Activated naive CD8-positive, alpha-beta T cell (primary cell): ENCODE measurements at regions not wholly inside any gene's neighbourhood (a gene's known extent, or its start where the extent isn't known, plus 50 kb on each side); places are given as distances from the start of the nearest gene placed in this dataset.

Source experiments
- H3K27ac Mint-ChIP-seq: one replicate; pipeline ENCODE4 v1.8.0; 2021; ENCODE audit warnings: mixed read lengths
- H3K27me3 Mint-ChIP-seq: one replicate; pipeline ENCODE4 v1.8.0; 2021; ENCODE audit warnings: mixed read lengths
- H3K36me3 Mint-ChIP-seq: one replicate; pipeline ENCODE4 v1.8.0; 2021; ENCODE audit warnings: mixed read lengths
- H3K4me1 Mint-ChIP-seq: one replicate; pipeline ENCODE4 v1.8.0; 2021; ENCODE audit warnings: low read depth, mixed read lengths
- H3K4me3 Mint-ChIP-seq: one replicate; pipeline ENCODE4 v1.8.0; 2021; ENCODE audit warnings: mild to moderate bottlenecking, mixed read lengths
- H3K9me3 Mint-ChIP-seq: one replicate; pipeline ENCODE4 v1.8.0; 2021; ENCODE audit warnings: low read depth, mixed read lengths

DNA sequence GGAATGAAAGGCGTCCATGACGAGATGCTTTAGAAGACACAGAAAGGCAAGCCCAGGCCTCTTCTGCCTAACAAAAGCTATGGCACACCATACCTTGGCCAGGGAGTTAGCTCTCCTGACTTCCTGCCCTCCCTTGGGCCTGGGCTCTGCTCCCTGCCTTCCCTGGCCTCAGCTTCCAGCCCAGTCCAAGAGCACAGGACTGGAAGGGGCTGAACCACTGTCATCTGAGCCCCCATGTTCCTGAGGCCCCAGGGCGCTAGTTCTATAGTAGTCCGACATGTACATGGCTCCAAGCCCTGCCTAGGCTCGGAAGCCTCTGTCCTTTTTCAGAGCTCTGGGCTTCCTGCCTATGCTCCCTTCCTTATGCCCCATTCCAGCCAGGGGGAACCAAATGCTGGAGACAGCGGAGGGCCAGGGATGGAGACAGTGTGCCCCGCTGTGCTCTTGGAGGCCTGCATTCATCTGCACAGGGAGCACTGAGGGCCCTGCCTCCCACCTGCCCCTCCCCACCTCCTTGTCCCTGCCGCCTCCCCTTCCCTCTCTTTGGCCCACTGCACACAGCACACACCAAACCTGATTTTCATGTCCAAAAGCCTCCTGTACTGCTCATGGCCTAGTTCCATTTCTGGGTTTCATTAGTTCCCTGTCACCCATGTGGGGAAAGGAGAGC lies 240.1 kb downstream of the RHOU start:
- Mint-ChIP-seq H3K27me3 (no peaks in the 10 kb centered on the region), H3K27ac (no peak overlapping the region), H3K4me3 (no peak overlapping the region), H3K4me1 (no peaks in the 10 kb centered on the region), H3K9me3 (no peaks in the 10 kb centered on the region), H3K36me3 (no peaks in the 10 kb centered on the region)

DNA sequence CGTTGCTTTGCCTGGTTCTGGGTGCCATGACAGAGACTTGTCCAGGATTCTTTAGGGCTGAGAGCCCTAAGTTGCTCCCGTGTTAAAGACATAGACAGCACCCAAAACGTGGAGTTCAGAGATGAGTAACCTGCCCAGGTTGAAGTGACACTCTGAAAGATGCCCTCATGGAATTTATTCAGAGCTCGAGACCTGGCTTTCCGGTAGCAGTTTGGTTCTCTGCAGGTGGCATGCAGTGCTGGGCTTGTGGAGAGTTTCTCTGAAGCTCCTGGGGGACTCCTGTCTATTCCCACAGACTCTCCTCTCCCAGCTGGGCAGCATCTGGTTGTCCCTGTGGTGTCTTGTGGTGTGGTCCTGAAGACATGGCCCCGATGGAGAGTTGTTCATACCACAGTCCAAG lies 241.0 kb downstream of the RHOU start:
- H3K27me3 Mint-ChIP-seq = no peaks in the 10 kb centered on the region
- no peak overlapping the region for H3K4me3 Mint-ChIP-seq
- H3K27ac Mint-ChIP-seq = no peak overlapping the region
- H3K9me3 Mint-ChIP-seq = no peaks in the 10 kb centered on the region
- no peaks in the 10 kb centered on the region for H3K4me1 Mint-ChIP-seq
- H3K36me3 Mint-ChIP-seq = no peaks in the 10 kb centered on the region

DNA sequence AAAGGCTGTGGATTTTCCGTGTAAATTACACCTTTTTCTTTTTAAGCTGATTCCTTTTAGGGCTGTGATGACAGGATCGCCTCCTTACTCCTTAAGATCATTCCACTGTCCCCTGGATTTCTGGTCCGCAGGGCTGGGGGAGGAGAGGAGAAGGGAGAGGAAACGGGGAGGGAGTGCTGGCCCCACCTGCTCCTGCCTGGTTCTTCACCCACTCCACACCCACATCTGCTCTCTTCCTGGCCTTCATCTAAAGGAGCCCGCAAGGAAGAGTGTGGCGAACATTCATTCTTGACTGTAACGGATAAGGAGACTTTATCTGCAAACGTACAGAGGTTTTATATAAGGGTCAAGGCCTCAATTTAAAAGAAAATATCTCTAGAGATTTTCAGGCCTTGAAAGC lies 242.0 kb downstream of the RHOU start:
- no peaks in the 10 kb centered on the region for H3K9me3 Mint-ChIP-seq
- no peak overlapping the region for H3K4me3 Mint-ChIP-seq
- H3K27ac Mint-ChIP-seq = no peak overlapping the region
- no peaks in the 10 kb centered on the region for H3K27me3 Mint-ChIP-seq
- H3K4me1 Mint-ChIP-seq = no peaks in the 10 kb centered on the region
- no peaks in the 10 kb centered on the region for H3K36me3 Mint-ChIP-seq

DNA sequence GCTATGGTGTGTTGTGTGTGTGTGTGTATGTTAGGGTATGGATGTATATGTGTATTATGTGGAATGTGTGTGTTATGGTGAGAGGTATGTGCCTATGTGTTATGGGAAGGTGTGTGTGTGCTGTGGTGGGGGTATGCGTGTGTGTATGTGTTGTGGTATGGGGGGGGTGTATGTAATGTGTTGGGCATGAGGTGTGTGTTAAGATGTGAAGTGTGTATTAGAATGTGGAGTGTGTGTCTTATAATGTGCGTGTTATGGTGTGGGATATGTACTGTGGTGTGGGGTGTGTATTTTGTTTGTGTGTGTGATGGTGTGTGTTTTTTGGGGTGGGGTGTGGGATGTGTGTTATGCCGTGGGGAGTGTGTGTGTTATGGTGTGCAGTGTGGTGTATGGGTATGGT lies 242.5 kb downstream of the RHOU start:
- no peak overlapping the region for H3K4me3 Mint-ChIP-seq
- no peaks in the 10 kb centered on the region for H3K9me3 Mint-ChIP-seq
- no peaks in the 10 kb centered on the region for H3K27me3 Mint-ChIP-seq
- no peak overlapping the region for H3K27ac Mint-ChIP-seq
- H3K4me1 Mint-ChIP-seq = no peaks in the 10 kb centered on the region
- no peaks in the 10 kb centered on the region for H3K36me3 Mint-ChIP-seq

DNA sequence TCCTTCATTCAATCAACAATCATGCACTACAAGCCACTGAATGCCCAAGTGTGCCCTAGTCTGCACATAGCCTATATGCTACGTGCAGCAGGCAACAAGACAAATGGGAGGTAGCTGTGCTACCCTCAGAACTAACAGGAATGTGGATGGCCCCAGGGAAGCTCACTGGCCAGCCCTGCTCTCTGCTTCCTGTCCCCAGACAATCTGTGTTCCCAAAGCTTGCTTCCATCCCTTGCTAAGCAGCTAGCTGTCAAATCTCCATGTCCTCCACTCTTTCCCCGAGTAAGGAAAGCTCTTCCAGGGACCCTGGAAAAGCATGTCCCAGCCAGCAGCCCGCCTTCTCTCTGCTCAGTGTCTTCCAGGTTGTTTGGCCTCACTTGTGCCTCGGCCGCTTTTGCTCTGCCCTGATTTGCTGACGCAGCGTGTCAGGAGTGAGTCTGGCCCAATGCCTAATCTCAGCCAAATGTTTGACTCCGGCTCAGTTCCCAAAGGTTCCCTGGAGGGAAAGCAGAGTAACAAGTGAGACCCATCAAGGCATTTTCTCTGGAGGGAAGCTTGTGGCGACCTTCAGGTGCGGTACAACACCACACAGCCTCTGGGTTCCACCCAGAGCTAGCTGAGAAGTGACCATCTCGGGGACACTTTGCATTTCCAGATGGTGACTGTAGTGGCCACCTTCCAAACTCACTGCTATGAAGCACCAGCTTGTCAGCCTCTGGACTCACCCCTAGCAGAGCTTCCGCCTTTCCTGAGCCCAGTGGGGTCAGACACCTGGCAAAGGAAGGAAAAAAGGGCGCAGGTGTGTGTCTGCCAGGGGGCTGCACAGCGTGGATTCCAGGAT lies 243.4 kb downstream of the RHOU start:
- Mint-ChIP-seq H3K4me3 (no peak overlapping the region), H3K27me3 (no peaks in the 10 kb centered on the region), H3K27ac (no peak overlapping the region), H3K36me3 (no peaks in the 10 kb centered on the region), H3K9me3 (no peaks in the 10 kb centered on the region), H3K4me1 (no peaks in the 10 kb centered on the region)

DNA sequence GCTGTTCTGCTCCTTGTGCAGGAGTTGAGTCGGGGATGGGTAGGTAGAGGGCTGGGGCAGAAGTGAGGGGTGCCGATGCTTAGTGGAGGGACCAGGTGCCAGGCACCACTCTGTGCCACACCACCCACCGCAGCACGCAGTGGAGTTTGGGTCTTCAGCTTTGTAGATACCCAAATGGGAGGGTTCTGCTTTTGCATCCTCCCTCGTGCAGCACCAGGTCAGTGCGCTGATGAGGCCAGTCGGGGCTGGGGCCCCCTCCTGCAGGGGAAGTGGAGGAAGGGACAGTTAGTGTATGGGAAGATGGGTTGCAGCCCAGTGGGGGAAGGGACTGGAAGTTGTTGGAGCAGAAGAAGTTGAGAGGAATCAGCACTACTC lies 244.0 kb downstream of the RHOU start:
- H3K27ac Mint-ChIP-seq = no peak overlapping the region
- no peaks in the 10 kb centered on the region for H3K36me3 Mint-ChIP-seq

DNA sequence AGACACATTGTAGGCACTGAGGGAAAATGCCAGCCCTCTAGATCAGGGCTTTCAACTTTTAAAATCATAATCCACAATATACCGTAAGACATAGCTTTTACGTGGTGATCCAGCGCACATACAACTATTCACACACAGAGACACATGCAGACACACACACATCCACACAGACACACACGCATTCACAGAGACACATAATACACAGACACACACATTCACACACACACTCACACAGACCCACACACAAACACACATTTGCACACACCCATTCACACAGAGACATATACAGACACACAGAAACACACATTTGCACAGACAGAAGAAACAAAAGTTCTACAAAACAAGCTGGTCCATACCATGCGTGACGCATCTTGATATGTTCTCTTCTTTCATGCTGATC lies 244.5 kb downstream of the RHOU start:
- H3K27me3 Mint-ChIP-seq = no peaks in the 10 kb centered on the region
- H3K4me1 Mint-ChIP-seq = no peaks in the 10 kb centered on the region
- no peaks in the 10 kb centered on the region for H3K9me3 Mint-ChIP-seq
- no peak overlapping the region for H3K27ac Mint-ChIP-seq
- H3K4me3 Mint-ChIP-seq = no peak overlapping the region
- no peaks in the 10 kb centered on the region for H3K36me3 Mint-ChIP-seq

More for the DNA sequence above, 244.0 kb downstream of the RHOU start:
- Mint-ChIP-seq H3K27me3 (no peaks in the 10 kb centered on the region), H3K4me3 (no peak overlapping the region), H3K4me1 (no peaks in the 10 kb centered on the region), H3K9me3 (no peaks in the 10 kb centered on the region)

DNA sequence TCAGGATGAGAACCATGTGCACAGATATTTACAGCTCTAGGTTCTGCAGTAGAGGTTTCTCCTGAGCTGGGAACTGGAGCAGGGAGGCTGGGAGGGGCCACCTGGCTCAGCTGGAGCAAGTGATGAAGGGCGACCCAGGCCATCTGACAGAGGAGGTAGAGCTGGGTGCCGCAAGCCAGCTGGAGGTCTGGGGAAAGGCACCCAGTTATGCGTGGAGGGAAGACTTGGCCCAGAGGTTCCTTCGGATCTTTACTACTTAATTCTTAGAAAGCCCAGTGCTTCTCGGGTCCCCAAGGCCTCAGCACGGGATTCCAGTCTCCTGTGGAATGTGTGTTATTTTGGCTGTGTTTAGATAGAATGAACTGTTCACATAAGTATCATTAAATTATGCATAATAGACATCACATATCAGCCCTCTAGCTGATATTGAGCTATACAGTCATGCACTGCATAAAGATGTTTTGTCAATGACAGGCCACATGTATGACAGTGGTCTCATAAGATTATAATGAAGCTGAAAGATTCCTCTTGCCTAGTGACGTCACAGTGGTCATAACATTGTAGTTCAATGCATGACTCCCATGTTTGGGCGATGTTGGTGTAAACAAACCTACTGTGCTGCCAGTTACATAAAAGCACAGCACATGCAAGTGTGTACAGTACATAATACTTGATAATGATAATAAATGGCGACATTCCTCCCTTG lies 245.1 kb downstream of the RHOU start:
- no peak overlapping the region for H3K4me3 Mint-ChIP-seq
- no peaks in the 10 kb centered on the region for H3K27me3 Mint-ChIP-seq
- no peaks in the 10 kb centered on the region for H3K9me3 Mint-ChIP-seq
- H3K4me1 Mint-ChIP-seq = no peaks in the 10 kb centered on the region
- no peaks in the 10 kb centered on the region for H3K36me3 Mint-ChIP-seq
- H3K27ac Mint-ChIP-seq = no peak overlapping the region

DNA sequence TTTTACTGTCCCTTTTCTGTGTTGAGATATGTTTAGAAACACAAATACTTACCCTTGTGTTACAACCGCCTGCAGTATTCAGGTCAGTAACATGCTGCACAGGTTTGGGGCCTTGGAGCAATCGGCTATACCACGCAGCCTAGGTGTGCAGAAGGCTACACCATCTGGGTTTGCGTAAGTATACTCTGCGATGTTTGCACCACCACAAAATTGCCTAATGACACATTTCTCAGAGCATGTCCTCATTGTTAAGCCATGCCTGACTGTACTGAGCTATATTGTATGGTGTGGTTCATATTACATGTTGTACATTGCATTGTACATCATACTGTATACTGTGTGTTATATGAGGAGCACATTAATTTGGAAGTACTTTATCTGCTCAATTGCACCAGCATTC lies 247.4 kb downstream of the RHOU start:
- Mint-ChIP-seq H3K4me3 (no peak overlapping the region), H3K27ac (no peak overlapping the region), H3K36me3 (no peaks in the 10 kb centered on the region), H3K9me3 (no peaks in the 10 kb centered on the region), H3K27me3 (no peaks in the 10 kb centered on the region), H3K4me1 (no peaks in the 10 kb centered on the region)

DNA sequence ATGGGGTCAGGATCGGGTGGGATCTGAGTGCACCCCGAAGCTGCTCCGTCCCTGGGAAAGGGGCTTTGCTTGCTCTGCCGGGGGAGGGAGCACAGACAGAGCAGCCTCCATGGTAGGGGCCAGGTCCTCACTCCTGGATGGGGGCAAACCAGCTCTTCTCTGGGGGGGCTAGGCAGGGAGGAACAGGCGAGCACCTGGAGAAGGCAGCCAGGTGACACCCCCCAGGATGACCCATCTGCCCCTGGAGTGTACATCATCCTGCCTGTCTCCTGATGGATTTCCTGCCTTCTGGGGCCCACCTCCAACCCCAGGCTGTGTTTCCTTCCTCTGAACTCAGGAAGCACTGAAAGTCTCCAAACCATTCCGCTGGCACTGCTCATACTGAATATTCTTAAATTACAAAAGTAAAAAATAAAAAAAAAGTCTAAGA lies 248.0 kb downstream of the RHOU start:
- H3K9me3 Mint-ChIP-seq = no peaks in the 10 kb centered on the region
- H3K27ac Mint-ChIP-seq = no peak overlapping the region

DNA sequence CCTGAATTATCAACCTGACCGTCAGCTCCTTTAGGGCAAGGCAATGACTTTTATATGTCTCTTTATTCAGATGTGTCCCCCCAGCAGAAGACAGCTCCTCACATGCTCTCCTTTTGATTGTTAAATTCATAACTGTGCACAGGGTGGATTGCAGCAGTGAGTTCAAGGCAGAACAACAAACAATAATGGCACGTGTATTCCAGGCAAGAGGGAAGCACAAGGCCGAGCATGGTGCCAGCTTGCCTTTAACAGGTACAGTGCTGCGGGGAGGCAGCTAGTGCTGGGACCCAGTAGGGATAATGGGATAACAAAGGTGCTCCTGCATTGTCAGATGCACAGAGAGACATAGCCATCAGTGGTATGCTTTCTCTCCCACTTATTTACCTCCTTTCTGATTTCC lies 248.4 kb downstream of the RHOU start:
- H3K27ac Mint-ChIP-seq = no peak overlapping the region
- H3K36me3 Mint-ChIP-seq = no peaks in the 10 kb centered on the region
- H3K4me3 Mint-ChIP-seq = no peak overlapping the region
- H3K4me1 Mint-ChIP-seq = no peaks in the 10 kb centered on the region
- H3K27me3 Mint-ChIP-seq = no peaks in the 10 kb centered on the region
- H3K9me3 Mint-ChIP-seq = no peaks in the 10 kb centered on the region

More for the DNA sequence above, 248.0 kb downstream of the RHOU start:
- Mint-ChIP-seq H3K36me3 (no peaks in the 10 kb centered on the region), H3K4me1 (no peaks in the 10 kb centered on the region), H3K27me3 (no peaks in the 10 kb centered on the region), H3K4me3 (no peak overlapping the region)

DNA sequence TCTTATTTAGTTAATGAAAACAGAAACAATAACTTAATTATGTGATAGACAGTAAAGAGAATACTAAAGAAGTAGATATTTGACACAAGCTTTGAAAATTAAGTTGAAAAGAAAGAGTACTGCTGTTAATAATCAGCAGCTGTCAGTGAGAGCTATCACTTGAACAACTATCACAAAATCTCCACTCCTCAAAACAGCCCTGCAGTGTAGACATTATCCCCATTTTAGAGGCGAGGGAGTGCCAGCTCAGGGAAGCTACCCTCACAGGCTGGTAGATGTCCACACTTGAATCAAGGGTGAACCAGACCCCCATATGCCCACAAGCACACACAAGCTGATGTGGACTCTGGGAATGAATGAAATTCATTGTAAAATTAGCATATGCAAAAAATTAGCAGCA lies 248.8 kb downstream of the RHOU start:
- Mint-ChIP-seq H3K9me3 (no peaks in the 10 kb centered on the region), H3K27ac (no peak overlapping the region), H3K27me3 (no peaks in the 10 kb centered on the region), H3K4me1 (peaks cover 2% of the 10 kb centered on the region), H3K4me3 (no peak overlapping the region), H3K36me3 (no peaks in the 10 kb centered on the region)

DNA sequence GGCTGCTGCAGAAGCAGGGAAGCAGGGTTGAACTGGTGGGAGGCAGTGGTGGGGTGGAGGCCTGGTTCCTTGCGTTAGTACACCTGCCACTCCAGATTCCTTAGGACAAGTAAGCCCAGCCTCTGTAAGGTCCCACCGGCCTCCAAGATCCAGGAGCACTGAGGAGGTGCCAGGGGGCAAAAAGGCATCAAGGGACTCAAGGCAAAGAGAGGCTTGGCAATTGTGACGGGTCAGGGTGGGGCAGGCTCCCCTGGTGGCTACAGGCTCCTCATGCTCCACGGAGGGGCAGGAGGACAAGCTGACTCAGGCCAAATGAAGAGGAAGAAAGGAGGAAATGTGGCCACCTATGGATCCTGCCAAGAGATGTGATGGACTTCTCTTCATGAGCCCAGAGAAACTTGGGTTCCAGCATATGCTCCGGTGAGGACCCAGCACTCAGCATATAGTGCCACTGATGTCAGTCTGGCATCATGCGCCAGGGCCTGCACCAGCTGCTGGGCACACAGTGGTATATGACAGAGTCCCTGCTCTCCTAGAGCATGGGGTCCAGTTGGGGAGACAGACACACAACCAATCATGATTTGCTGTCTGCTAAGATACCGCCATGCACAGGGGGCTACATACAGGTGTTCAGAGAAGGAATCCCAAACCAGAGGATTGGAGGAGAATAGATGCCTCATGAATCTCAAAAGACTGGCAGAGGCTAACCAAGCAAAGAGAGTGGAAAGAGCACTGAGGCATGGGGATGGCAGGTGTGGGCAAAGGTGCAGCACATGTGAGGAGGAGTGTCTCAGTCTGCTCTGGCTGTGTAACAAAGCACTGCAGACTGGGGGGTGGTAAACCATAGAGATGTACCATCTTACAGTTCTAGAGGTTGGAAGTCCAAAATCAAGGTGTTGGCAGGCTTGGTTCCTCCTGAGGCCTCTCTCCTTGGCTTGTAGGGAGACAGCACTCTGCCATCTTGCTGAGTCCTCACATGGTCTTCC lies 249.7 kb downstream of the RHOU start:
- no peak overlapping the region for H3K27ac Mint-ChIP-seq
- no peaks in the 10 kb centered on the region for H3K36me3 Mint-ChIP-seq
- peaks cover 3% of the 10 kb centered on the region for H3K4me1 Mint-ChIP-seq
- H3K9me3 Mint-ChIP-seq = no peaks in the 10 kb centered on the region
- H3K4me3 Mint-ChIP-seq = no peak overlapping the region
- no peaks in the 10 kb centered on the region for H3K27me3 Mint-ChIP-seq

DNA sequence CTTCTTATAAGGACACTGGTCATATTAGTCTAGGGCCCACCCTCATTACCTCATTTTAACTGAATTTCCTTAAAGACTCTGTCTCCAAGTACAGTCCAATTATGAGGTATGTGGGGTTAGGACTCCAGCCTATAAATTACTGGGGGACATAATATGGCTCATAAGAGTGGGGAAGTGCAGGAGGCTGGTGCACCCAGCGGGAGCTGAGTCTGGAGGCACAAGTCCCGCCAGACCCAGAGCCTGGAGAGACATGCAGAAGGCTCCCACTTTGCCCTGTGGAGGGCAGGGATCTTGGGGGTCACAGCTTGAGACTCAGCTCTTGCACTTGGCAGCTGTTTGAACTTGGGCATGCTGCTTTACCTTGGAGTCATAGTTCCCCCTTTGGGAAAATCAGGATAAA lies 250.4 kb downstream of the RHOU start:
- H3K9me3 Mint-ChIP-seq = no peaks in the 10 kb centered on the region
- H3K36me3 Mint-ChIP-seq = no peaks in the 10 kb centered on the region
- no peak overlapping the region for H3K27ac Mint-ChIP-seq
- no peaks in the 10 kb centered on the region for H3K27me3 Mint-ChIP-seq
- no peak overlapping the region for H3K4me3 Mint-ChIP-seq
- peaks cover 5% of the 10 kb centered on the region for H3K4me1 Mint-ChIP-seq
